HG03439 (cell line): ENCODE measurements at regions not wholly inside any gene's neighbourhood (a gene's known extent, or its start where the extent isn't known, plus 50 kb on each side); places are given as distances from the start of the nearest gene placed in this dataset.
"Not testable (repeated sequence)": the region's sequence is repeated elsewhere in the genome, so short reads cannot be mapped to it uniquely, and the experiment has no call there.

Experiments used
- ATAC-seq: cut with Tn5 transposase; IDR thresholded peaks from one replicate; pipeline ENCODE4 v1.9.1; 2021; ENCODE audit warnings: mild to moderate bottlenecking, moderate library complexity; ENCODE audit not compliant: unreplicated experiment

- peak; percentile 51 for ATAC-seq
Observed at GRCh38 chr4:184282895-184283654, 65.4 kb upstream of the ENPP6 start.

DNA sequence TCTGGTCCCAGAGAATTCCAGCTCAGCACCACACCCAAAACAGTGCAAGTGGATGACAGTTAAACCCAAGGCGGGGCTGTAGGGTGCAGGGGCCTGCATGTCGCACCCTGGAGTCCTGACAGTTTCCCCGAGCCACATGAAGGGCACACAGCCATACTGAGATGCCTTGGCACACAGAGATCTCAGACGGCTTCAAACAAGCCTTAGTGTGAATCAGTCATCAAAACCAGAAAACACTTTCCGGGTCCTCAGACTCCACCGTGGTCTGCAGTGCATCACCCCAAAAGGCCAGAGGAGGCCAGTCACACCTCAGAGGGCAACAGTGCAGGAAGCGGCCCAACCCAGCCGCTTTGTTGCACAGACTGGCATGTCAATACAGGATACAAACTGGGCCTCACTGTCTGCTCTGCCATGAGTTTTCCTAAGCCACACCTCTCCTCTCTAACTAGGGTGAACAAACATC lies 64.6 kb upstream of the ENPP6 start:
- peak; percentile 24 for ATAC-seq

GRCh38 chr4:184281231-184282139 lies 63.8 kb upstream of the ENPP6 start:
- peak; percentile 23 for ATAC-seq

GRCh38 chr4:184280591-184281071 lies 63.0 kb upstream of the ENPP6 start:
- ATAC-seq: peak; percentile 40

- ATAC-seq: no peak
Observed at GRCh38 chr4:184280137-184280536, 62.5 kb upstream of the ENPP6 start.

DNA sequence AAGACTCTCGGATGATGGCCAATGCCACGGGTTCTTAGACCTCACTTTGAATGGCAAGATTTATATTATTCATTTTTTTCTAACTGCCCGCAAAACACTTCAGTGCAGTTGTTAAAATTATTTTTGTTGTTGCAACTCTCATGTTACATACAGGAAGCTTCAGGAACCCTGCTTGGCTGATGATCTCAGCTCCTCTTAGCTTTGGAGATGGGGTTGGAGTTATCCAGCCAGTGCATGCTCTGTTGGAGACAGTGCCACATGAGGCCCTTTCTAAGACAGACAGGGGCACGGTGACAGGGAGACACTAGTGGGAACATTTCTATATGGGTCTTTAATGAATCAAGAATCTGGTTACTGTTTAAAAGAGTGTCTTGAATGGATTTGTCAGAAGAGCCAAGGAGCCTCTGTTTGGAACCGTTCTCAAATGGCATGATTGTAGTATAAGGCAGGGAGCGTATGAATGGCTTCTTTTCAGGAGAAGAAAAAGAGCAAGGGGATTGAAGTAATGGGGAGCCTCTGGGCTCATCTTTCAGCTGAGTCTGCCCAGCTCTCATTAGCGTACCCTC lies 61.9 kb upstream of the ENPP6 start:
- ATAC-seq: no peak

DNA sequence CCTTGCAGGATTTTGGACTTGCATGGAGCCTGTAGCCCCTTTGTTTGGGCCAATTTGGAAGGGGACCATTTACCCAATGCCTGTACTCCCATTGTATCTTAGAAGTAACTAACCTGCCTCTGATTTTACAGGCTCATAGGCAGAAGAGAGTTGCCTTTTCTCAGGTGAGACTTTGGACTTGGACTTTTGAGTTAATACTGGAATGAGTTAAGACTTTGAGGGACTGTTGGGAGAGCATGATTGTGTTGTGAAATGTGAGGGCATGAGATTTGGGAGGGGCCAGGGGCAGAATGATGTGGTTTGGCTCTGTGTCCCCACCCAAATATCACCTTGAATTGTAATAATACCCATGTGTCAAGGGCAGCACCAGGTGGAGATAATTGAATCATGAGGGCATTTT lies 60.1 kb upstream of the ENPP6 start:
- ATAC-seq: not testable (repeated sequence)

DNA sequence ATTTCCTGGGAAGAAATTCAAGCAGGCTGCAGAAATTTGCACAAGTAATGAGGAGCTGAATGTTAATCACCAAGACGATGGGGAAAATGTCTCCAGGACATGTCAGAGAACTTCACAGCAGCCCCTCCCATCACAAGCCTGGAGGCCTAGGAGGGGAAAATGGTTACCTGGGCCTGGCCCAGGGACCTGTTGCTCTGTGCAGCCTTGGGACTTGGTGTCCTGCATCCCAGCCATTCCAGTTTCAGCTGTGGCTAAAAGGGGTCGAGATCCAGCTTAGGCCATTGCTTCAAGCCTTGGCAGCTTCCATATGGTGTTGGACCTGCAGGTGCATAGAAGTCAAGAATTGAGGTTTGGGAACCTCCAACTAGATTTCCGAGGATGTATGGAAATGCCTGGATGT lies 59.3 kb upstream of the ENPP6 start:
- ATAC-seq: not testable (repeated sequence)

DNA sequence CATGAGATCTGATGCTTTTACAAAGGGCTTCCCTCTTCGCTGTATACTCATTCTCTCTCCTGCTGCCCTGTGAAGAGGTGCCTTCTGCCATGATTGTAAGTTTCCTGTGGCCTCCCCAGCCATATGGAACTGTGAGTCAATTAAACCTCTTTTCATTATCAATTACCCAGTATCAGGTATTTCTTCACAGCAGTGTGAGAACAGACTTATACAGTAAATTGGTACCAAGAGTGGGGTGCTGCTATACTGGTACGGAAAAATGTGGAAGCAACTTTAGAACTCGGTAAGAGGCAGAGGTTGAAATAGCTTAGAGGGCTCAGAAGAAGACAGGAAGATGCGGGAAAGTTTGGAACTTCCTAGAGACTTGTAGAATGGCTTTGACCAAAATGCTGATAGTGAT lies 58.7 kb upstream of the ENPP6 start:
- ATAC-seq: not testable (repeated sequence)

DNA sequence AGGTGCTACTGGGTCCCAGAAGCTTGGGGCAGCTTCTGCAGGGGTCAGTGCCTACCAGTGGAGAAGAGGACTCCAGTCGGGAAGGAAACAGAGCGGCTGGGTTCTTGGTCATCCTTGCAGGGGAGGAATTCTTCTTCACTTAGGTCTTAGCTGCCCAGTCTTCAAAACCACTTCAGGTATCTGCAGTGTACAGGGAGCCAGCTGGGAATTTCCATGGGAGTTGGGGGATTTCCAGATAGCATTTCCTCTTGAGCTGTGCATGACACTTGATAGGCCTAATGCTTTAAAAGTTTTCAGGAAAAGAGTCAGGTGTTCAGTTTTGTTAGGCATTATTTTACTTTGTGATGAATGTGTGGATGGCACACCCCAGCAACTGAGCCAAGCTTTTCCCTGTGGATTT lies 58.1 kb upstream of the ENPP6 start:
- ATAC-seq: no peak

- no peak for ATAC-seq
Observed at GRCh38 chr4:184274286-184274951, 56.7 kb upstream of the ENPP6 start.

DNA sequence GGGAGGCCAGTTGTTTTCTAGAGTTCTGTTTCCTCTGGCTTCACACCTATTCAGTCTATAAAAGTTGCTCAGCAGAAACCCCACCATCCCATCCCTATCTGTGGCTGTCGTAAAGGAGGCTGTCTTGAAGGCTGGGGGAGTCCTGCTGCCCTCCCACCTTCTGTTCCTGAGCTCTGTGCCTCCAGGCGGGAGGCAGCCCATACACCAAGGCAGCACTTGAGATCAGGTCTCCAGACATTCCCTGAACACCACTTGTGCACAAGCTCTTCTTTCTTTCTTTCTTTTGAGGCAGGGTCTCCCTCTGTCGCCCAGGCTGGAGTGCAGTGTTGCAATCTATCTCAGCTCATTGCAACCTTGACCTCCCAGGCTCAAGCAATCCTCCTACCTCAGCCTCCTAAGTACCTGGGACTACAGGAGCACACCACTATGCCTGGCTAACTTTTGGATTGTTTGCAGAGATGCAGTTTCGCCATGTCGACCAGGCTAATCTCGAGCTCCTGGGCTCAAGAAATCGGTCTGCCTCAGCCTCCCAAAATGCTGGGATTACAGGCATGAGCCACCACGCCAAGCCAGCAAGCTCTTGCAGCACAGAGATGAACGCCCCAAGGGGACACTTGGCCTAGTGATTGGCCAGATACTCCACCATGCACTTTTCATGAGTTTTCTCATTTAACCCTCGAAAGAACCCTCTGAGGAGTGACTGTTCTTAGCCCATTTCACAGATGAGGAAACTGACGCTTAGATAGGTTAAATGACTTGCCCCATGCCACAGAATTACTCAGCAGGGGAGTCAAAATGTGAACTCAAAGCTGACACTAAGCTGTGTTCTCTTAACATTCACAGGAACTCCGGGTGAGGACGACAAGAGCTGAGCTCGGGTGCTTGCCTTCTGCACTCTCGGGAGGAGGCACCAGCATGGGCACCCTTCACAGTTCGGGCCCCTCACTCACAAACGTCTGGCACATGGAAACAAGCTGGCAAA lies 55.8 kb upstream of the ENPP6 start:
- peak; percentile 49 for ATAC-seq

DNA sequence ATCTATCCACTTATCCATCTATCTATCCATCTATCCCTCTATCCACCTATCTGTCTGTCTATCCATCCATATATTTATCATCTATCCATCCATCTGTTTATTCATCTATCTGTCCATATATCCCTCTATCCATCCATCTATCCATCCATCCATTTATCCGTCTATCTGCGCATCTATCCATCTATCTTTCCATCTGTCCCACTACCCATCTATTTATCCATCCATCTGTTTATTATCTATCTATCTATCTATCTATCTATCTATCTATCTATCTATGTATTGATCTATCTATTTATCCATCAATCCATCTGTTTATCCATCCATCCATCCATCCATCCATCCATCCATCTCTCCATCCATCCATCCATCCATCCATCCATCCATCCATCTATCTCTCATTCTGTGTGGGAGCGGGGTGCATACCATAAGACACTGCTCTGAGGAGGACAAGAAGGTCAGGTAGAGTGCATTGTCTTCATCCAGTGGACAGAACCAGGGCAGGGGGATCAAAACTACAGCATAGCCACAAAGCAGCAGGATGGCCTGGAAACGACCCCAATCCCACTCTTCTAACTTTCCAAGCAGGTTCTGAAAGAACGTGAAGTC lies 53.2 kb upstream of the ENPP6 start:
- ATAC-seq: no peak

DNA sequence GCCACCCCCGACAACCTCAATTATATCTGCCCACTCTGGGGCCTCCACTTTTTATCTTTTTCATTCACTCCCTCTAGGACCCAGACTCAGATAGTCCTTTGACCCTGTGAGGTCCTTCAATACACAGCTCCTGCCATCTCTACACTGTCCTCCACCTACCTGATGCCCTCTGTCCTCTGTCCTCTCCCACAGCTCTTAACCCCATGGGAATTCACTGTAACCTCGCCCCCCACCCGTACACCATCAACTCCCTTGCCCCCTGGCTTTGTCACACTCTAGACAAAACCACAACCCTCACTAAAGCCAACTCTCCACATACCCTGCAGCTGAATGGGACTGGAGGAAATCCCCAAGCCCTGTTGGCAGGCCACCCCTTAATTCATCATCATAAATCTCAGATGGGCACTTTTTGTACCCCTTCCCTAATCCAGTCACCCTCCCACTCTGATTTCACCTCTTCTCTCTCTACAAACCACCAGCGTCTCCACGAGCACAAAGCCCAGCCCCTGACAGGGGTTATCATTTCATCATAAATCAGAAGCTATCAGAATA lies 52.3 kb upstream of the ENPP6 start:
- ATAC-seq: no peak

- no peak for ATAC-seq
Observed at GRCh38 chr4:184268584-184269160, 51.0 kb upstream of the ENPP6 start.

GRCh38 chr4:184267673-184268583 lies 50.3 kb upstream of the ENPP6 start:
- ATAC-seq: peak; percentile 73
